GM19240 (cell line): ENCODE measurements at regions not wholly inside any gene's neighbourhood (a gene's known extent, or its start where the extent isn't known, plus 50 kb on each side); places are given as distances from the start of the nearest gene placed in this dataset.

ENCODE experiments used
- DNase-seq: peaks from one replicate; pipeline ENCODE4 v3.0.0; 2011; ENCODE audit warnings: low spot score; ENCODE audit not compliant: insufficient read length

- no peak for DNase-seq
Measured at GRCh38 chr3:59304296-59304695, 254.5 kb upstream of the CFAP20DC start.

DNA sequence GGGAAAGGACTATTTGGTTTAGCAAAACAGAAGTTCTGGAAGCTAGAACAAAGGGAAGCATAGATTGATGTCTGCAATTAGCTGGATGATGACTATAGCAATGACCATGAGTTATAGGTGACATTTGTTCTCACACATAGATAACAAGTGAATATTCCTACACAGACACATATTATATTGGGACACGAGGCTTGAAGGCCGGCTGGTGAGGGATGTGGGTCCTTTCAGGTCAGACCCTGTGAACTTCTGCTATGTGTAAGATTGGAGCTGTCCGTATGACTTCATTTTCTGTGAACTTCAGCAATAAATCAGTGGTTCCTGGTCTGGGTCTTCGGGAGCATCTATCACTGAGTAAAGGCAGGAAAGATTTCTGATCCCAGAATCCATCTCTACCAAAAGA is 253.6 kb upstream of the CFAP20DC start:
- DNase-seq, result no peak

DNA sequence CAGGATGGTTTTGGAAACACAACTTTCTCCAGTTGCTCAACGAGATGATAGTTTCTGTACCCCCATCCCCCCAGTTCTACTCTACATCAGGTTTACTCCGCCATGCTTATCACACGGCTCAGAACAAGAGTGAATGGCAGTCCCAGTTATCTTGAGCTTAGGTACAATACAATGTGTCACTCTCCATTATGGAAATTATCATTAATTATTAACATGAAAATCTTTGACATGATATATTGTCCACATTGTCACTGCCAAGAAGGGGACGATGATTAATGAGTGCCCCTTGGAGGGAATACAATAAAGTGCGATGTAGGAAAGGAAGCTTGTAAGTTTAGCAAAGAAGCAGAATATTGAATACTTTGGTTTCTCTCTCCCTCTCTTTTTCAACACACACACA is 252.6 kb upstream of the CFAP20DC start:
- no peak for DNase-seq

GRCh38 chr3:59300733-59301132 is 250.9 kb upstream of the CFAP20DC start:
- no peak for DNase-seq

GRCh38 chr3:59299561-59299960 is 249.7 kb upstream of the CFAP20DC start:
- no peak for DNase-seq

DNA sequence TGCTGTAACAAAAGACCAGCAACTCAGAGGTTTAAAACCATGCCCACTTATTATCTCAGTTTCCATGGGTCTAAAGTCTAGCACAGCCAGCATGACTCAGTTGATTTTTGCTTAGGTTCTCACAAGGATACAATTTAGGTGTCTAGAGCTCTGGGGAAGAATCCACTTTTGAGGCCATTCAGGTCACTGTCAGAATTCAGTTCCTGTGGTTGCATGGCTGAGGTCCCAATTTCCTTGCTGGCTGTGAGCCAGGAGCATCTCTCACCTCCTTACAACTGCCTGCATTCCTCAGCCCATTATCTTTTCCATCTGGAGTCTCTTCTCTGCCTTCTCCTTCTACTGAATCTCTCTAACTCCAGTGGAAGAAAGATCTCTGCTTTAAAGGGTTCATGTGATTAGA is 240.5 kb upstream of the CFAP20DC start:
- no peak for DNase-seq

DNA sequence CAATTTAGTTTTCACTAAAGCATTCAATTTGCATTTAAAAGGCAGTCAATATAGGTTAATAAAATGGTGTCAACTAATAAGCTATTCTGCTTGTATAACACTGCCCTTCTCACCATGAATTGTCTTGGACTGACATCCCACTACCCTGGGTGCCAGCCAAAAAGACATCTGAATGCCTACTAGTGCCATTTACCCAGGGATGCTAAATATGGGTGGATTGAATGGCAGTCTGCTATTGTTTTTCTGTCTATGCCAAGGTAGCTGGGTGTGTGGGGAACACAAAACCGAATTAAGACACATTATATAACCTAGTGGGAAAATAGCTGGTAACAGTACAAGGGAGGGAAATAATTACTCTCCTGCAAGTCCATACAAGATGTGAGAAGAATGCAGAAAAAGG is 240.0 kb upstream of the CFAP20DC start:
- no peak for DNase-seq

GRCh38 chr3:59288951-59289350 is 239.1 kb upstream of the CFAP20DC start:
- DNase-seq, result no peak

GRCh38 chr3:59286791-59287531 is 237.1 kb upstream of the CFAP20DC start:
- DNase-seq, result no peak

- DNase-seq, result no peak
Measured at GRCh38 chr3:59285560-59285959, 235.7 kb upstream of the CFAP20DC start.

DNA sequence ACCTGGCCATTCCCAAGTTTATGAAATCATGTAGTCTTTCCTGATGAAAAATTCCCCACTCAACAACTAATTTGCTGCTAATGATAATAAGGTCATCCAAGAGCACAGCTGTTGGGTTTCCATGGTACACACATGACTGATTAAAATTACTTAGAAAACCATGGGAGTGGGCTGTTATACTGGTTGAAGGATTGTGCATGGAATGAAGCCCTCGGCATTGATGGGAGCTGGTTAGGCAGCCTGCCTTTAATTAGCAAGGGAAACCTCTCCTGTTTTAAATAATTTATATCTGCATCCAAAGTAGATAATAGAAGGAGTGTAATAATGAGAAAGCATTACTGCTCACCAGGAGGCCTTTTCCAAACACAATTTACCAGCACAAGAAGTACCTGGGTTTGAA is 235.1 kb upstream of the CFAP20DC start:
- DNase-seq, result no peak

GRCh38 chr3:59280113-59280512 is 230.3 kb upstream of the CFAP20DC start:
- DNase-seq, result no peak

DNA sequence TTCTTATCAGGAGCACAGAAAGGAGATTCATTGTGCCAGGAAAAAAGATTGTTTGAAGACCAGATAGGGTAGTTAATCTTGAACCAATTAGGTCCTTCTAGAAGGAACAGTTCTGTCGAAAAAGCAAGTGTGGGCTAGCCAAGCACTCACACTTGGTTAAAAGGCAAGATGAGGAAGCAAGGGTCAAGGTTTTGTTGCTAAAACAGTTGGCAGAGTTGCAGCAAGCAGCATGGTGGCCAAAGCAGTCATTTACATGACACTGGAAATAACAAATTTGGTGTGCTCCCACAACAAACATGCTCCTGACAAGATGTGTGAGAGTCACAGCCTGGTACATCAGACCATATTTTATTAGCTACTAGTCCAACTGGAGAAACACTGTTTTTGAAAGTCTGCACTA is 228.0 kb upstream of the CFAP20DC start:
- no peak for DNase-seq

GRCh38 chr3:59277201-59277600 is 227.4 kb upstream of the CFAP20DC start:
- no peak for DNase-seq

DNA sequence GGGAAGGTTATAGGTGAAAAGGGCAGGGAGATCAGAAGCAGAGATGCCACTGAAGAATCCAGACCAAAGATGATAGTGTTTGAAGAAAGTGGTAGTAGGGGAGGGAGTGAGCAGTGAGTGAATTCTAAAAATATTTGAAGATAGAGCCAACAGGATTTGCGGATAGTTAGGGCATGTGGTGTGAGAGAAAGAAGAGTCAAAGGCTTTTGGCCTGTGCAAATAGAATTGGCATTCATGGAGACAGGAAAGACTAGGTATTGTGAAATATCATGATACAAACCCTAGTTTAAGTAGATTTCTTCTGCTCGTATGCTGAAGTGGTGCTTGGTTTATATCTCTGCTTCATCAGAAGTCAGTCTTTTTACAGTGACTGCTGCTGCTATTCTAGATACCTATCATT is 224.2 kb upstream of the CFAP20DC start:
- no peak for DNase-seq

DNA sequence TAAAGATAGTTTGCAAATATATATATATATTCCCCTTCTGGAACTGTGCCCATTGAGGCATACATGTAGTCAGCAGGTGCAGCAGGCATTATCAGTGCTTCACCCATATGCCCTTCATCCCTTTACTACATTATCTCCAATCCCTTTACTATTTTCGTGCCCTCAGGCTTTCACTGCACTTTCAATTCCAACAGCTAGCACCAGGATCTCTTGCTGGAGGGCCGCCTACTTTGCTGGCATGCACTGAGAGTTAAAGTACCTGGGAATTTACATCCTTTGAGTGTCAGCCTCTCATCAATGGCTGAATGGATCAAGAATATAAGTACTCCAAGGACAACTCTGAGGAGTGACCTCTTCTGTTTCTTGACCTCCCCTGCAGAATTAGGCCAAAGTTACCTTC is 222.1 kb upstream of the CFAP20DC start:
- no peak for DNase-seq

- no peak for DNase-seq
Measured at GRCh38 chr3:59270921-59271320, 221.1 kb upstream of the CFAP20DC start.

DNA sequence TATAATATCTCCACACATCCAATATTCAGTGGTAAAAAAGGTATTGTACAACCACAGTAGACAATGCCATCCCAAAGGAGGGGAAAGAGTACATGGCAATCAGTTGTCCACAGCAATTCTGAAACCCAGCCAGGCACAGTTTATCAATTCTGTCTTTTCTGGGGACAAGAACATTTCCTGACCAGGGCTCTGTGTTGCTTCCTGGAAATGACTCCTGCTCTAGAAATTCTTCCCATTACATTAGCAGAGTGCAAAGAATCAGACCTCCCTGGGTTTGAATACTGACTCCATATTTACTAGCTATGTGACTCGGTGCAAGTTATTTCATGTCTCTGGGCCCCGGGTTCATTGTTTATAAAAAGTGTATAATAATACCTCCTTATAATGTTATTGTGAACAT is 220.4 kb upstream of the CFAP20DC start:
- no peak for DNase-seq

GRCh38 chr3:59268170-59268569 is 218.3 kb upstream of the CFAP20DC start:
- no peak for DNase-seq

DNA sequence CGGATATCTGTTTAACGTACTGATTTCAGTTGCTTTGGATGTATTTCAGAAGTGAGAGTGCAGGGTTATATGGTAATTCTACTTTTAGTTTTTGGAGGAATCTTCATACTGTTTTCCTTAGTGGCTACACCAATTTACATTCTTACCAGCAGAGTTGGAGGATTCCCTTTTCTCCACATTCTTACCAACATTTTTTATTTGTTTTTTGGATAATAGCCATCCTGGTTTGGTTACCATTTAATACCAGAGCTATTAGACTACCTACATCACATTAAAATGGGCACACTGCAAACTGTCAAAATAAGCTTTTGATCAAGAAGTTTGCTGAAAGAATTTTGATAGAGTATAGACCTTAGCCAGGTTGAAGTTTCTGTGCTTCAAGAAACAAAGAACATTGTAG is 217.2 kb upstream of the CFAP20DC start:
- DNase-seq, result no peak

GRCh38 chr3:59266551-59266950 is 216.7 kb upstream of the CFAP20DC start:
- DNase-seq, result no peak

- no peak for DNase-seq
Measured at GRCh38 chr3:59265566-59265965, 215.7 kb upstream of the CFAP20DC start.

DNA sequence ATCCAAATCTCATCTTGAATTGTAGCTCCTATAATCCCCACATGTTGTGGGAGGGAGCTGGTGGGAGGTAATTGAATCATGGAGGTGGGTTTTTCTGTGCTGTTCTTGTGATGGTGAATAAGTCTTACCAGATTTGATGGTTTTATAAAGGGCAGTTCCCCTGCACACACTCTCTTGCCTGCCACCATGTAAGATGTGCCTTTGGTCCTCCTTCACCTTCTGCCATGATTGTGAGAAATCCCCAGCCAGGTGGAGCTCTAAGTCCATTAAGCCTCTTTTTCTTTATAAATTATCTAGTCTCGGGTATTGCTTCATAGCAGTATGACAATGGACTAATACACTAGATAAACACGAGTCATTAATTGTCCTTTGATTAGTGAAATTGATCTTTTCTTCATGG is 214.5 kb upstream of the CFAP20DC start:
- DNase-seq, result no peak

GRCh38 chr3:59263152-59263551 is 213.3 kb upstream of the CFAP20DC start:
- DNase-seq, result no peak
